ENCODE measurements at regions not wholly inside any gene's neighbourhood (a gene's known extent, or its start where the extent isn't known, plus 50 kb on each side); places are given as distances from the start of the nearest gene placed in this dataset.
A peak's percentile ranks its signal among the peaks of the same experiment; 100 is the strongest.

DNA sequence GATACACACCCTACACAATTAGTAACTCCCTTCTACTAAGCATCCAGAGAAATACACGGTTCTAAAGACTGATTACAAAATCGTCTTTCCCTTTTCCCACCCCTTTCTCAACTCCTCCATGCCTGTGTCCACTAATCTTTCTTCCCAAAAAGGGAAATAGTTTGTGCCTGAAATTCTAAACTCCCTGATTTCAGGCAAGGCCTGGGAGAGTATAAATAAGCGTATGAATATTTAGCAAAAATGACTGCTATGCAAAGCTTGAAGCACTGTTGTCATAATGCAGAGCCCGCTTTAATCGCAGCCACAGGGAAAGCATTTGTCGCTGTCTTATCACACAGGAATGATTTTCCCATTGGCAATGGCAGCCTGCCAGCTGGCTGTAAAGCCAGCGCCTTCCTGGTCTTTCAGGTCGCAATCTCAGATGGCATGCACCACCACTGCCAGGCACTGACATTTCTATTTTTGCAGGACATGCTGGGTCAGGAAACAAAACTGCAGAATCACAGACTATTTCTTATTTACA, 142.9 kb upstream of the PCGF5 start:
- CTCF ChIA-PET, result no interaction called here
- no peak for TF ChIP-seq CTCF (conservative IDR thresholded peaks at IDR 0.05; ENCODE audit: low read depth, low read length)

GRCh38 chr10:91080776-91081175, 139.7 kb upstream of the PCGF5 start:
- Histone ChIP-seq H3K4me1 (ENCODE audit: insufficient read depth, low read length, poor library complexity, severe bottlenecking) (no peaks in the 10 kb centered on the region), H3K36me3 (ENCODE audit: insufficient read depth, low read length, poor library complexity, severe bottlenecking) (no peaks in the 10 kb centered on the region), H3K4me3 (ENCODE audit: low read depth, low read length, poor library complexity, severe bottlenecking) (no peak overlapping the region), H3K9me3 (ENCODE audit: low read depth, low read length, poor library complexity, severe bottlenecking) (no peaks in the 10 kb centered on the region), H3K27ac (ENCODE audit: low read depth, low read length, poor library complexity, severe bottlenecking) (no peak overlapping the region), H3K27me3 (replicated peaks; ENCODE audit: insufficient read depth, low read depth, low read length, poor library complexity) (peaks cover 25% of the 10 kb centered on the region)
- no peak for DNase-seq (ENCODE audit: low spot score)
- intact Hi-C loops (cut with micrococcal nuclease; ENCODE audit: unreplicated experiment), result no loop called here
- CTCF ChIA-PET, result no interaction called here
- TF ChIP-seq EZH2 (IDR thresholded peaks at IDR 0.05; ENCODE audit: borderline replicate concordance, low read depth, low read length, poor library complexity, severe bottlenecking), result no peak
- POLR2A ChIA-PET (ENCODE audit: low non-redundant PET), result no interaction called here
- no TSS peak for BruUV-seq (replicated peaks)

More for the DNA sequence above, 142.9 kb upstream of the PCGF5 start:
- no peaks in the 10 kb centered on the region for H3K36me3 ChIP-seq (ENCODE audit: insufficient read depth, low read length, poor library complexity, severe bottlenecking)
- H3K9me3 ChIP-seq (ENCODE audit: low read depth, low read length, poor library complexity, severe bottlenecking), result no peaks in the 10 kb centered on the region
- H3K27ac ChIP-seq (ENCODE audit: low read depth, low read length, poor library complexity, severe bottlenecking), result no peak overlapping the region
- DNase-seq (ENCODE audit: low spot score), result peak; percentile 7
- H3K27me3 ChIP-seq (replicated peaks; ENCODE audit: insufficient read depth, low read depth, low read length, poor library complexity), result peaks cover 25% of the 10 kb centered on the region
- BruUV-seq (replicated peaks), result no TSS peak
- POLR2A ChIA-PET (ENCODE audit: low non-redundant PET), result no interaction called here
- intact Hi-C loops (cut with micrococcal nuclease; ENCODE audit: unreplicated experiment), result no loop called here
- no peak overlapping the region for H3K4me3 ChIP-seq (ENCODE audit: low read depth, low read length, poor library complexity, severe bottlenecking)
- H3K4me1 ChIP-seq (ENCODE audit: insufficient read depth, low read length, poor library complexity, severe bottlenecking), result no peaks in the 10 kb centered on the region

DNA sequence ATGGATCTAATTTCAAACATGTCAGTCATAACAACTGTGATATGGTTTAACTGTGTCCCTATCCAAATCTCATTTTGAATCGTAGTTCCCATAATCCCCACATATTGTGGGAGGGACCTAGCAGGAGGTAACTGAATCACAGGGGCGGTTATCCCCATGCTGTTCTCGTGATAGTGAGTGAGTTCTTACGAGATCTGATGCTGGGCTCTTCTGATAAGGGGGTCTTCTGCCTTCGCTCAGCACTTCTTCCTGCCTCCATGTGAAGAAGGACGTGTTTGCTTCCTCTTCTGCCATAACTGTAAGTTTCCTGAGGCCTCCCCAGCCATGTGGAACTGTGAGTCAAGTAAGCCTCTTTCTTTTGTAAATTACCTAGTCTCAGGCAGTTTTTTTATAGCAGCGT, 138.0 kb upstream of the PCGF5 start:
- H3K4me3 ChIP-seq (ENCODE audit: low read depth, low read length, poor library complexity, severe bottlenecking), result no peak overlapping the region
- BruUV-seq (replicated peaks), result no TSS peak
- H3K36me3 ChIP-seq (ENCODE audit: insufficient read depth, low read length, poor library complexity, severe bottlenecking), result no peaks in the 10 kb centered on the region
- H3K27ac ChIP-seq (ENCODE audit: low read depth, low read length, poor library complexity, severe bottlenecking), result no peak overlapping the region
- CTCF ChIA-PET, result no interaction called here
- H3K4me1 ChIP-seq (ENCODE audit: insufficient read depth, low read length, poor library complexity, severe bottlenecking), result no peaks in the 10 kb centered on the region
- H3K9me3 ChIP-seq (ENCODE audit: low read depth, low read length, poor library complexity, severe bottlenecking), result no peaks in the 10 kb centered on the region
- intact Hi-C loops (cut with micrococcal nuclease; ENCODE audit: unreplicated experiment), result no loop called here
- peaks cover 25% of the 10 kb centered on the region for H3K27me3 ChIP-seq (replicated peaks; ENCODE audit: insufficient read depth, low read depth, low read length, poor library complexity)
- POLR2A ChIA-PET (ENCODE audit: low non-redundant PET), result no interaction called here
- DNase-seq (ENCODE audit: low spot score), result no peak
- no peak for TF ChIP-seq EZH2 (IDR thresholded peaks at IDR 0.05; ENCODE audit: borderline replicate concordance, low read depth, low read length, poor library complexity, severe bottlenecking)
- TF ChIP-seq CTCF (conservative IDR thresholded peaks at IDR 0.05; ENCODE audit: low read depth, low read length), result no peak

Data from A673 (cell line).